ENCODE measurements at regions not wholly inside any gene's neighbourhood (a gene's known extent, or its start where the extent isn't known, plus 50 kb on each side); places are given as distances from the start of the nearest gene placed in this dataset.

DNA sequence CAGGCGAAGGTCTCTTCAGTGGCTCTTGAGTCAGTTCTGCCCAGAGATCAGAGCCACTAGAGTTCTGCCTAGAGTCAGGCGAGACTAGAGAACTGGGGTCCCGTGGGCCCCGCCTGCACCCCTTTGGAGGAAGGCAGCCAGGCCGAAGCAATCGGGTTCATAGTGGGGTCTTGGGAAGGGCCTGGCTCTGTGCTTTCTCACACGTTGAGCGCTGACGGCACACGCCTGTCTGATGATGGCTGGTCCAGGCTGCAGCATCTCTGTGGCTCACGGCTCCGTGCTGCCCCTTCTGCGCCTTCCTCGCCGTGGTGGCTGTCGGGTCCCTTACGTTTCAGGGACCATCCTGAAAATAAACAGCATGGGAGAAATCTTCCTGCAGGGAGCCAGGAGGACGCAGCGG lies 78.3 kb upstream of the RNU6ATAC start:
- Histone ChIP-seq H3K27ac (ENCODE audit: control insufficient read depth, insufficient read depth) (no peak overlapping the region), H3K4me1 (ENCODE audit: control insufficient read depth, insufficient read depth, low read length) (peaks cover 4% of the 10 kb centered on the region; the same call in 1 of the 2 replicates), H3K9ac (ENCODE audit: control insufficient read depth, insufficient read depth, low read length) (no peak overlapping the region), H2AFZ (ENCODE audit: control insufficient read depth, low read depth, low read length) (no peak overlapping the region), H4K20me1 (ENCODE audit: control insufficient read depth, insufficient read depth) (no peaks in the 10 kb centered on the region), H3K79me2 (ENCODE audit: control insufficient read depth, insufficient read depth, low read length) (no peaks in the 10 kb centered on the region), H3K4me2 (ENCODE audit: control insufficient read depth, insufficient read depth) (no peak overlapping the region), H3K36me3 (ENCODE audit: control insufficient read depth in 2 of 2, insufficient read depth in 2 of 2, low read length in 1 of 2) (no peaks in the 10 kb centered on the region), H3K27me3 (replicated peaks in 1 of 2; ENCODE audit: control insufficient read depth in 2 of 2, insufficient read depth in 2 of 2, low read length in 1 of 2) (no peaks in the 10 kb centered on the region; a peak in 2 of 4 replicates), H3K9me3 (replicated peaks; ENCODE audit: control insufficient read depth, insufficient read depth, low read length) (peaks cover 2% of the 10 kb centered on the region; the same call in 2 of the 3 replicates), H3K4me3 (no peak overlapping the region)
- SMC1A ChIA-PET (ENCODE audit: uncharacterized antibody, unreplicated experiment): no interaction called here
- CTCF ChIA-PET: no interaction called here
- intact Hi-C loops (cut with micrococcal nuclease; ENCODE audit: unreplicated experiment): no loop called here
- in situ Hi-C loops (cut with MboI): no loop called here
- WGBS (ENCODE audit: insufficient coverage, insufficient replicate concordance, low lambda C conversion rate, missing lambda C conversion rate): 75% methylated on average over 19 of the region's 19 CpGs
- BruUV-seq (replicated peaks): no TSS peak
- DNase-seq (ENCODE audit: low read depth, low spot score): no peak
- ATAC-seq: no peak
- FAIRE-seq: no peak
- RAD21 ChIA-PET (ENCODE audit: unreplicated experiment): no interaction called here
- POLR2A ChIA-PET: no interaction called here
- TF ChIP-seq SPI1 (IDR thresholded peaks at IDR 0.05; ENCODE audit: borderline replicate concordance, insufficient read depth, low read depth, low read length): no peak
- no peak for TF ChIP-seq PML (IDR thresholded peaks at IDR 0.05; ENCODE audit: low read length)
- TF ChIP-seq HDGF (IDR thresholded peaks at IDR 0.05): no peak
- no peak for TF ChIP-seq MEF2B (IDR thresholded peaks at IDR 0.05; ENCODE audit: partially characterized antibody, poor library complexity, severe bottlenecking)
- TF ChIP-seq, protein P1, sequence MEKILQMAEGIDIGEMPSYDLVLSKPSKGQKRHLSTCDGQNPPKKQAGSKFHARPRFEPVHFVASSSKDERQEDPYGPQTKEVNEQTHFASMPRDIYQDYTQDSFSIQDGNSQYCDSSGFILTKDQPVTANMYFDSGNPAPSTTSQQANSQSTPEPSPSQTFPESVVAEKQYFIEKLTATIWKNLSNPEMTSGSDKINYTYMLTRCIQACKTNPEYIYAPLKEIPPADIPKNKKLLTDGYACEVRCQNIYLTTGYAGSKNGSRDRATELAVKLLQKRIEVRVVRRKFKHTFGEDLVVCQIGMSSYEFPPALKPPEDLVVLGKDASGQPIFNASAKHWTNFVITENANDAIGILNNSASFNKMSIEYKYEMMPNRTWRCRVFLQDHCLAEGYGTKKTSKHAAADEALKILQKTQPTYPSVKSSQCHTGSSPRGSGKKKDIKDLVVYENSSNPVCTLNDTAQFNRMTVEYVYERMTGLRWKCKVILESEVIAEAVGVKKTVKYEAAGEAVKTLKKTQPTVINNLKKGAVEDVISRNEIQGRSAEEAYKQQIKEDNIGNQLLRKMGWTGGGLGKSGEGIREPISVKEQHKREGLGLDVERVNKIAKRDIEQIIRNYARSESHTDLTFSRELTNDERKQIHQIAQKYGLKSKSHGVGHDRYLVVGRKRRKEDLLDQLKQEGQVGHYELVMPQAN (conservative IDR thresholded peaks at IDR 0.05): no peak
- TF ChIP-seq ESRRA (IDR thresholded peaks at IDR 0.05; ENCODE audit: low read length): no peak
- no peak for TF ChIP-seq EED (IDR thresholded peaks at IDR 0.05; ENCODE audit: low read depth)
- TF ChIP-seq EZH2 (IDR thresholded peaks at IDR 0.05; ENCODE audit: borderline replicate concordance, control insufficient read depth, low read depth, low read length): no peak
- no peak for TF ChIP-seq SIN3A (IDR thresholded peaks at IDR 0.05; ENCODE audit: low read depth, low read length)
- TF ChIP-seq, protein P2, sequence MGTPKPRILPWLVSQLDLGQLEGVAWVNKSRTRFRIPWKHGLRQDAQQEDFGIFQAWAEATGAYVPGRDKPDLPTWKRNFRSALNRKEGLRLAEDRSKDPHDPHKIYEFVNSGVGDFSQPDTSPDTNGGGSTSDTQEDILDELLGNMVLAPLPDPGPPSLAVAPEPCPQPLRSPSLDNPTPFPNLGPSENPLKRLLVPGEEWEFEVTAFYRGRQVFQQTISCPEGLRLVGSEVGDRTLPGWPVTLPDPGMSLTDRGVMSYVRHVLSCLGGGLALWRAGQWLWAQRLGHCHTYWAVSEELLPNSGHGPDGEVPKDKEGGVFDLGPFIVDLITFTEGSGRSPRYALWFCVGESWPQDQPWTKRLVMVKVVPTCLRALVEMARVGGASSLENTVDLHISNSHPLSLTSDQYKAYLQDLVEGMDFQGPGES (IDR thresholded peaks at IDR 0.05): no peak
- no peak for TF ChIP-seq TCF3 (IDR thresholded peaks at IDR 0.05; ENCODE audit: borderline replicate concordance, insufficient read depth, low read depth, low read length)
- TF ChIP-seq CEBPB (IDR thresholded peaks at IDR 0.05; ENCODE audit: borderline replicate concordance in 1 of 2, low read depth in 2 of 2, low read length in 2 of 2): no peak
- TF ChIP-seq SMC3 (IDR thresholded peaks at IDR 0.05; ENCODE audit: borderline replicate concordance, low read length): no peak

All from GM12878 (cell line).